Activated CD8-positive, alpha-beta T cell treated with anti-CD3 and anti-CD28 coated beads for 36 hours (primary cell): ENCODE measurements at regions not wholly inside any gene's neighbourhood (a gene's known extent, or its start where the extent isn't known, plus 50 kb on each side); places are given as distances from the start of the nearest gene placed in this dataset.

Experiments used
- ATAC-seq: fragments of 200-7000 bp; cut with Tn5 transposase; one replicate; pipeline ENCODE4 v1.10.0; 2021; ENCODE audit warnings: mild to moderate bottlenecking, moderate library complexity
- CTCF ChIA-PET: fragments of 350-600 bp; sonication (Branson Sonifier 250); formaldehyde crosslinking; loops from one replicate; lab custom pipeline; 2021; ENCODE audit warnings: antibody characterized with exemption; lab: Charles Lee
- POLR2A ChIA-PET: fragments of 350-600 bp; sonication (Branson Sonifier 250); formaldehyde crosslinking; loops from one replicate; lab custom pipeline; 2021; ENCODE audit warnings: antibody characterized with exemption; lab: Charles Lee
- DNase-seq: peaks from one replicate; pipeline ENCODE4 v3.0.0-alpha.2; 2020
- H3K27ac Mint-ChIP-seq: one replicate; pipeline ENCODE4 v1.8.0; 2021; ENCODE audit warnings: mild to moderate bottlenecking, mixed read lengths
- H3K27me3 Mint-ChIP-seq: one replicate; pipeline ENCODE4 v1.8.0; 2021; ENCODE audit warnings: mixed read lengths
- H3K36me3 Mint-ChIP-seq: one replicate; pipeline ENCODE4 v1.8.0; 2021; ENCODE audit warnings: low read depth, mixed read lengths
- H3K4me1 Mint-ChIP-seq: one replicate; pipeline ENCODE4 v1.8.0; 2021; ENCODE audit warnings: low read depth, mixed read lengths
- H3K4me3 Mint-ChIP-seq: one replicate; pipeline ENCODE4 v1.8.0; 2021; ENCODE audit warnings: mild to moderate bottlenecking, moderate library complexity, mixed read lengths
- H3K9me3 Mint-ChIP-seq: one replicate; pipeline ENCODE4 v1.8.0; 2021; ENCODE audit warnings: mixed read lengths
- intact Hi-C: fragments of 100-400 bp; cut with micrococcal nuclease; formaldehyde crosslinking; loops from one replicate; pipeline ENCODE4 v1.10.0; 2022
- TF ChIP-seq, protein P1 (sequence below): fragments of 200-600 bp; IDR thresholded peaks from one replicate; pipeline ENCODE4 v1.8.0; 2022; ENCODE audit warnings: antibody characterized with exemption, mild to moderate bottlenecking

DNA sequence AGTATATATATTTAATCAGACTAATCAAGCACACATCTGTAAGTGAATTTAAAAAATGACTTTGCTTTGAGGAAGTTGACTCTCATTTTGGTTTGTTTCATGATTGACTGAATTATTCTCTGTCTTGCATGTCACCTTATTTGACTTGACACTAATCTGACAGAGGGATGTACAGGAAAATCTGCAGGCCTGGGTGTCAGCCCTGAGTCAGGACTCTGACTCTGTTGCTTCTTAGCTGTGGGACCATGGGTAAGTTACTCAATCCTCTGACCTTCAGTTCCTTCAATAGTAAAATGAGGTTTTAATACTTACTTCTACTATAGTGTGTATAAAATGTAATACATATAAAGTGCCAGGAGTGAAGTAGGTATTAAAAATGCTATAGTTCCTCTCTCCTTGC, 415.9 kb downstream of the ARHGEF28 start:
- Mint-ChIP-seq H3K4me3 (no peak overlapping the region), H3K36me3 (no peaks in the 10 kb centered on the region), H3K27ac (no peak overlapping the region), H3K27me3 (peaks cover 6% of the 10 kb centered on the region), H3K4me1 (no peaks in the 10 kb centered on the region), H3K9me3 (no peaks in the 10 kb centered on the region)
- CTCF ChIA-PET = no interaction called here
- ATAC-seq (no peak), DNase-seq (no peak)
- TF ChIP-seq, protein P1, sequence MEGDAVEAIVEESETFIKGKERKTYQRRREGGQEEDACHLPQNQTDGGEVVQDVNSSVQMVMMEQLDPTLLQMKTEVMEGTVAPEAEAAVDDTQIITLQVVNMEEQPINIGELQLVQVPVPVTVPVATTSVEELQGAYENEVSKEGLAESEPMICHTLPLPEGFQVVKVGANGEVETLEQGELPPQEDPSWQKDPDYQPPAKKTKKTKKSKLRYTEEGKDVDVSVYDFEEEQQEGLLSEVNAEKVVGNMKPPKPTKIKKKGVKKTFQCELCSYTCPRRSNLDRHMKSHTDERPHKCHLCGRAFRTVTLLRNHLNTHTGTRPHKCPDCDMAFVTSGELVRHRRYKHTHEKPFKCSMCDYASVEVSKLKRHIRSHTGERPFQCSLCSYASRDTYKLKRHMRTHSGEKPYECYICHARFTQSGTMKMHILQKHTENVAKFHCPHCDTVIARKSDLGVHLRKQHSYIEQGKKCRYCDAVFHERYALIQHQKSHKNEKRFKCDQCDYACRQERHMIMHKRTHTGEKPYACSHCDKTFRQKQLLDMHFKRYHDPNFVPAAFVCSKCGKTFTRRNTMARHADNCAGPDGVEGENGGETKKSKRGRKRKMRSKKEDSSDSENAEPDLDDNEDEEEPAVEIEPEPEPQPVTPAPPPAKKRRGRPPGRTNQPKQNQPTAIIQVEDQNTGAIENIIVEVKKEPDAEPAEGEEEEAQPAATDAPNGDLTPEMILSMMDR = no peak
- POLR2A ChIA-PET = no interaction called here
- intact Hi-C loops = no loop called here

DNA sequence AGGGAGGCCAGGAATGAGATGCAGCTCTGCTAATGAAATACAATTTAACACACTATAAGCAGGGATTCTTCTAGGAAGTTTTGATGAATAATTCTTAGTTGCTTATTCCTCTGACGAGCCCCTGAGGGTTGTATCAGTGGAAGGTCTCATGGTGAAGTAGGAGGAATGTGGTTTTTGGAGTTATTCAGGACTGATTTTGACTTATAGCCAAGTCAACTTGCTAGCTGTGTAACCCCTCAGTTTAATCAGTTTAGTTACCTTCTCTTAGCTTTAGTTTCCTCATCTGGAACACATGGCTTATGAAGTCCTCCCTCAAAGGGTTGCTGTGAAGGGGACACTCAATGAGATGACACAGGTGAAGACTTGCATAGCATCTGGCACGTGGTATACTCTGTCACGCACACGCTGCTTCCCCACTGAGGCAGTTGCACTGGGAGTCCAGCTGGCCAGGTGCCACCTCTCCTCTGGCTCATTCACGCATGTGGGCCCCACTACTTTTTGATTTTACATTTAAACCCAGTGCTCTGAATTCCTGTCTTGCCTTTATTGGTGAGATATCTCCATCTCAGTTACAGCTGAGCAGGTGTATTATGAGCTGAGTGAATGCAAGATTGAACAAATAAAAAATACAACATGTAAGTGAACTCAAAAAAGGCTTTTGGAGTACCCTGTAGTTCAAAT, 415.0 kb downstream of the ARHGEF28 start:
- CTCF ChIA-PET = no interaction called here

DNA sequence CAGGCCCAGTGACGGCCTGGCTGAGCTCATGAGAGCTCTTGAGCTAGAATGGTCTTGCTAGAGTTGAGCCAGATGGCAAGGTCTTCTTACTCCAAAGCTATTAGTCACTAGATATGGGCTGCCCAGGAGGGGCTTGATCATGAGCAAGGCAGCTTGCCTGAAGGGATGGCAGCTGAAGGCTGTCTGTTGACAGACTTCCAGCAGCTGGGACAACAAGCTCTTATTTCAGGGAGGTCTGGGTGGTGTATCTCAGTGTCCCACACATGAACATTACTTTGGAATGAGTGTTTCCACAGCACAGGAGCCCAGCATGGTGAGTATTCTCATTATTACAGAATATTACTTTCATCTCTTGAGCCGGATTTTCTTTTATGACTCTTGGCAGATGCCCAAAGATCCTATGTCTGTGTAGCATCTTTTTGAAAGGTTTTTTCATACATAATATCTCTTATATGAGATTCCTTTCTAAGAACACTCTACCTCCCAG, 414.1 kb downstream of the ARHGEF28 start:
- ChIA-PET POLR2A (no interaction called here), CTCF (no interaction called here)
- Mint-ChIP-seq H3K36me3 (no peaks in the 10 kb centered on the region), H3K27ac (no peak overlapping the region), H3K4me1 (peaks cover 4% of the 10 kb centered on the region), H3K4me3 (no peak overlapping the region), H3K9me3 (no peaks in the 10 kb centered on the region), H3K27me3 (peaks cover 6% of the 10 kb centered on the region)
- intact Hi-C loops = no loop called here
- DNase-seq = no peak
- TF ChIP-seq, protein P1 = no peak
- no peak for ATAC-seq

More for the DNA sequence above, 415.0 kb downstream of the ARHGEF28 start:
- TF ChIP-seq, protein P1 = no peak
- ATAC-seq (no peak), DNase-seq (no peak)
- no peaks in the 10 kb centered on the region for H3K36me3 Mint-ChIP-seq
- H3K27me3 Mint-ChIP-seq = peaks cover 6% of the 10 kb centered on the region
- no peaks in the 10 kb centered on the region for H3K9me3 Mint-ChIP-seq
- POLR2A ChIA-PET = no interaction called here
- H3K4me3 Mint-ChIP-seq = no peak overlapping the region
- intact Hi-C loops = no loop called here
- H3K4me1 Mint-ChIP-seq = no peaks in the 10 kb centered on the region
- no peak overlapping the region for H3K27ac Mint-ChIP-seq

DNA sequence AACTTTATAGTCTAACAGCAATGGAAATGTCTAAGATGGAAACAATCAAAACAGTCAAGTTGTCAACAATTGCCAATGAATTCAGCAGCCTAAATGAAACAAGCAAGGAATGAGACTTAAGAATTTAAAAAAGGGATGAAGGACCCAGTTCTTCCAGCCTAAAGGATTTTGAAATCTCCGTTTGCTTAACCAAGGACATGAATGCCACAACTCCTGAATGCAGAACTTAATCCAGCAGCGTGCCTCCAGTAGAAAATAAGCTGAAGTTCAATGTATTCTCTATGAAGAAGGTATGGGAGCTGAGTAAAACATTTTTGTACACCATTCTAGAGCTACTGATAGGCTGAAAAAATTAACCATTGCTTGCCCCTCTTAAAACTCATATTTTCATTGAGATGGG, 411.3 kb downstream of the ARHGEF28 start:
- ATAC-seq (no peak), DNase-seq (no peak)
- Mint-ChIP-seq H3K4me1 (peaks cover 4% of the 10 kb centered on the region), H3K36me3 (no peaks in the 10 kb centered on the region), H3K27ac (no peak overlapping the region), H3K27me3 (no peaks in the 10 kb centered on the region), H3K9me3 (no peaks in the 10 kb centered on the region), H3K4me3 (no peak overlapping the region)
- intact Hi-C loops = no loop called here
- ChIA-PET POLR2A (no interaction called here), CTCF (interaction anchor here (1.4 kb wide), 1 partner anchor 9 kb away, joined by 4 read pairs; no protein-coding TSS in a partner anchor)
- TF ChIP-seq, protein P1 = no peak

DNA sequence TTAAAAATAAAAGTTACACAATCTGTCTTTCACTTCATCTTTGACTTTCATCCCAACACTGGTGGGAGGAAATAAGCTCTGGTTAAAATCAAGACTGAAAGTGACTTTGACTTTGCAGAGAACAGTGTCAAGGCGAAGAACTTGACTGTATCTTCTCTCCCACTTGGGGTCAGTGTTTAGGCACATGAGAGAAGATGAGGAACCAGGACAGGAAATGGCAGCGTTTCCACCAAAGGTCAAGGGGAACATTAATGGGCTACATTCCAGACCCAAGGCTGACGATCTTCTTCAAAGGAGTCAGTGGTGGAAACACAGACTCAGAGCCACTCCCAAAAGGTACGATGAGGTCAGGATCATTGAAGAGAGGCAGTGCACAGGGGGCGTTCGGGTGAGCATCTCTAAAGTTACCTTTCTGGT, 409.5 kb downstream of the ARHGEF28 start:
- CTCF ChIA-PET = no interaction called here
- DNase-seq = no peak
- intact Hi-C loops = no loop called here

More for the DNA sequence above, 409.5 kb downstream of the ARHGEF28 start:
- TF ChIP-seq, protein P1 = no peak
- H3K4me1 Mint-ChIP-seq = peaks cover 4% of the 10 kb centered on the region
- no peaks in the 10 kb centered on the region for H3K36me3 Mint-ChIP-seq
- no peak overlapping the region for H3K27ac Mint-ChIP-seq
- no peak overlapping the region for H3K4me3 Mint-ChIP-seq
- H3K9me3 Mint-ChIP-seq = no peaks in the 10 kb centered on the region
- POLR2A ChIA-PET = no interaction called here
- H3K27me3 Mint-ChIP-seq = peaks cover 1% of the 10 kb centered on the region
- no peak for ATAC-seq
